ENCODE measurements at regions not wholly inside any gene's neighbourhood (a gene's known extent, or its start where the extent isn't known, plus 50 kb on each side); places are given as distances from the start of the nearest gene placed in this dataset.

GRCh38 chr5:100479079-100479688, 56.0 kb upstream of the FAM174A start:
- Mint-ChIP-seq H3K4me1 (ENCODE audit: insufficient read depth, unreplicated experiment) (no peaks in the 10 kb centered on the region), H3K9me3 (ENCODE audit: unreplicated experiment) (no peaks in the 10 kb centered on the region), H3K27ac (ENCODE audit: low read depth, unreplicated experiment) (no peak overlapping the region), H3K27me3 (ENCODE audit: insufficient read depth, unreplicated experiment) (no peaks in the 10 kb centered on the region), H3K36me3 (ENCODE audit: insufficient read depth, unreplicated experiment) (no peaks in the 10 kb centered on the region), H3K4me3 (ENCODE audit: unreplicated experiment) (no peak overlapping the region)
- POLR2A ChIA-PET, result no interaction called here
- CTCF ChIA-PET, result interaction anchor here (0.6 to 1.6 kb wide), 9 partner anchors 12 to 911 kb away, joined by 3 to 12 read pairs (median 3); no protein-coding TSS in a partner anchor
- intact Hi-C loops (cut with micrococcal nuclease), result loop anchor here (1.0 kb wide), 3 partner anchors 144 to 911 kb away; no protein-coding TSS in a partner anchor
- BruUV-seq (replicated peaks), result no TSS peak
- peak; percentile 74 for TF ChIP-seq CTCF (IDR thresholded peaks at IDR 0.05; ENCODE audit: unreplicated experiment)
- DNase-seq (ENCODE audit: unreplicated experiment), result peak; percentile 76

- BruUV-seq (replicated peaks), result no TSS peak
- Mint-ChIP-seq H3K27me3 (ENCODE audit: insufficient read depth, unreplicated experiment) (no peaks in the 10 kb centered on the region), H3K36me3 (ENCODE audit: insufficient read depth, unreplicated experiment) (no peaks in the 10 kb centered on the region), H3K4me3 (ENCODE audit: unreplicated experiment) (no peak overlapping the region), H3K27ac (ENCODE audit: low read depth, unreplicated experiment) (no peak overlapping the region), H3K4me1 (ENCODE audit: insufficient read depth, unreplicated experiment) (no peaks in the 10 kb centered on the region), H3K9me3 (ENCODE audit: unreplicated experiment) (no peaks in the 10 kb centered on the region)
- intact Hi-C loops (cut with micrococcal nuclease), result no loop called here
- ChIA-PET CTCF (no interaction called here), POLR2A (no interaction called here)
- no peak for TF ChIP-seq CTCF (IDR thresholded peaks at IDR 0.05; ENCODE audit: unreplicated experiment)
- DNase-seq (ENCODE audit: unreplicated experiment), result no peak
Measured at GRCh38 chr5:100472091-100472490, 63.1 kb upstream of the FAM174A start.

GRCh38 chr5:100469767-100470166, 65.4 kb upstream of the FAM174A start:
- intact Hi-C loops (cut with micrococcal nuclease), result no loop called here
- H3K9me3 Mint-ChIP-seq (ENCODE audit: unreplicated experiment), result no peaks in the 10 kb centered on the region
- no peak overlapping the region for H3K4me3 Mint-ChIP-seq (ENCODE audit: unreplicated experiment)
- peaks cover under 1% of the 10 kb centered on the region for H3K4me1 Mint-ChIP-seq (ENCODE audit: insufficient read depth, unreplicated experiment)
- H3K27me3 Mint-ChIP-seq (ENCODE audit: insufficient read depth, unreplicated experiment), result no peaks in the 10 kb centered on the region
- ChIA-PET POLR2A (no interaction called here), CTCF (interaction anchor here (0.5 kb wide), 1 partner anchor 8 kb away, joined by 3 read pairs; no protein-coding TSS in a partner anchor)
- no TSS peak for BruUV-seq (replicated peaks)
- TF ChIP-seq CTCF (IDR thresholded peaks at IDR 0.05; ENCODE audit: unreplicated experiment), result no peak
- no peak for DNase-seq (ENCODE audit: unreplicated experiment)
- no peak overlapping the region for H3K27ac Mint-ChIP-seq (ENCODE audit: low read depth, unreplicated experiment)
- no peaks in the 10 kb centered on the region for H3K36me3 Mint-ChIP-seq (ENCODE audit: insufficient read depth, unreplicated experiment)

- no peaks in the 10 kb centered on the region for H3K27me3 Mint-ChIP-seq (ENCODE audit: insufficient read depth, unreplicated experiment)
- no peaks in the 10 kb centered on the region for H3K36me3 Mint-ChIP-seq (ENCODE audit: insufficient read depth, unreplicated experiment)
- intact Hi-C loops (cut with micrococcal nuclease), result no loop called here
- TF ChIP-seq CTCF (IDR thresholded peaks at IDR 0.05; ENCODE audit: unreplicated experiment), result no peak
- H3K4me1 Mint-ChIP-seq (ENCODE audit: insufficient read depth, unreplicated experiment), result peaks cover 6% of the 10 kb centered on the region
- H3K4me3 Mint-ChIP-seq (ENCODE audit: unreplicated experiment), result no peak overlapping the region
- CTCF ChIA-PET, result interaction anchor here (1.0 to 1.7 kb wide), 3 partner anchors 13 to 35 kb away, joined by 3 to 10 read pairs (median 7); no protein-coding TSS in a partner anchor
- DNase-seq (ENCODE audit: unreplicated experiment), result peak; percentile 42
- no peak overlapping the region for H3K27ac Mint-ChIP-seq (ENCODE audit: low read depth, unreplicated experiment)
- BruUV-seq (replicated peaks), result no TSS peak
- POLR2A ChIA-PET, result interaction anchor here (0.7 kb wide), 1 partner anchor 174 kb away, joined by 3 read pairs; no protein-coding TSS in a partner anchor
- peaks cover 8% of the 10 kb centered on the region for H3K9me3 Mint-ChIP-seq (ENCODE audit: unreplicated experiment)
Measured at GRCh38 chr5:100464418-100464817, 70.8 kb upstream of the FAM174A start.
